ENCODE measurements at regions not wholly inside any gene's neighbourhood (a gene's known extent, or its start where the extent isn't known, plus 50 kb on each side); places are given as distances from the start of the nearest gene placed in this dataset.
"Not testable (repeated sequence)": the region's sequence is repeated elsewhere in the genome, so short reads cannot be mapped to it uniquely, and the experiment has no call there.

DNA sequence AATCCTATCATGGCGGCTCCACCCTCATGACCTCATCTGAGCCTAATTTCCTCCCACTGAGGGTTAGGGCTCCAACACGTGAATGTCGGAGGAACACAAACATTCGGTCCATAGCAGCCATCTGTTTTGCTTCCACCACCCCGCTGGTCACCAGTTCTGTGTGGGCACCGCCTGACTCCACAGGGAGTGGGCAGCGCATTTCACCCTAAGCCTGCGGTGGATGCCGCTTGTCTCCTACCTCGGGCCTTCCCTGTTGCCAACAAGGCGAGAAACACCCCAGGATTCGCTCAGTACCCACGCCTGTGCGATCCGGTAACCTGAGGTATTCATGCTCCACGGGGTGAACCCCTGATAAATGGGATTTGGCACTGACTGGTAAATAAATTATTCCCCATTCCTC, 95.2 kb upstream of the PPP2R5C start:
- peaks cover 38% of the 10 kb centered on the region for H3K27me3 Mint-ChIP-seq (ENCODE audit: low read depth)
- no peak overlapping the region for H3K4me3 Mint-ChIP-seq
- no peak for TF ChIP-seq CTCF (IDR thresholded peaks at IDR 0.05; ENCODE audit: unreplicated experiment)
- no peak overlapping the region for H3K27ac Mint-ChIP-seq
- H3K9me3 Mint-ChIP-seq: peaks cover 30% of the 10 kb centered on the region
- no peaks in the 10 kb centered on the region for H3K4me1 Mint-ChIP-seq
- H3K36me3 Mint-ChIP-seq: peaks cover 1% of the 10 kb centered on the region
- DNase-seq (ENCODE audit: low spot score in 2 of 2, unreplicated experiment in 2 of 2): no peak

- TF ChIP-seq CTCF (IDR thresholded peaks at IDR 0.05; ENCODE audit: unreplicated experiment): no peak
- no peak for DNase-seq (ENCODE audit: low spot score in 2 of 2, unreplicated experiment in 2 of 2)
- Mint-ChIP-seq H3K4me3 (no peak overlapping the region), H3K36me3 (peaks cover 1% of the 10 kb centered on the region), H3K9me3 (peaks cover 55% of the 10 kb centered on the region), H3K27ac (no peak overlapping the region), H3K27me3 (ENCODE audit: low read depth) (peaks cover 15% of the 10 kb centered on the region), H3K4me1 (no peaks in the 10 kb centered on the region)
These were observed 91.9 kb upstream of the PPP2R5C start for GRCh38 chr14:101669629-101670028.

DNA sequence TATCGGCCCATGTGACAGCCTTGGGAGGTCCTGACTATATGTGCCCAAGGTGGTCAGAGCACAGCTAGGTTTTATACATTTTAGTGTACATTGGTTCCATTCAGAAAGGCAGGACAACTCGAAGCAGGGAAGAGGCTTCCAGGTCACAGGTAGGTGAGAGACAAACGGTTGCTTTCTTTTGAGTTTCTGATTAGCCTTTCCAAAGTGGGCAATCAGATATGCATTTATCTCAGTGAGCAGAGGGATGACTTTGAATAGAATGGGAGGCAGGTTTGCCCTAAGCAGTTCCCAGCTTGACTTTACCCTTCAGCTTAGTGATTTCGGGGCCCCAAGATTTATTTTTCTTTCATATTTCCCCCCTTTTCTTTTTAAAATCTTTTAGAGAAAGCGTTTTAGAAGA, 87.6 kb upstream of the PPP2R5C start:
- TF ChIP-seq CTCF (IDR thresholded peaks at IDR 0.05; ENCODE audit: unreplicated experiment): no peak
- Mint-ChIP-seq H3K4me1 (no peaks in the 10 kb centered on the region), H3K36me3 (peaks cover 1% of the 10 kb centered on the region), H3K9me3 (peaks cover 54% of the 10 kb centered on the region), H3K4me3 (no peak overlapping the region), H3K27ac (no peak overlapping the region), H3K27me3 (ENCODE audit: low read depth) (peaks cover 6% of the 10 kb centered on the region)
- DNase-seq (ENCODE audit: low spot score in 2 of 2, unreplicated experiment in 2 of 2): no peak

DNA sequence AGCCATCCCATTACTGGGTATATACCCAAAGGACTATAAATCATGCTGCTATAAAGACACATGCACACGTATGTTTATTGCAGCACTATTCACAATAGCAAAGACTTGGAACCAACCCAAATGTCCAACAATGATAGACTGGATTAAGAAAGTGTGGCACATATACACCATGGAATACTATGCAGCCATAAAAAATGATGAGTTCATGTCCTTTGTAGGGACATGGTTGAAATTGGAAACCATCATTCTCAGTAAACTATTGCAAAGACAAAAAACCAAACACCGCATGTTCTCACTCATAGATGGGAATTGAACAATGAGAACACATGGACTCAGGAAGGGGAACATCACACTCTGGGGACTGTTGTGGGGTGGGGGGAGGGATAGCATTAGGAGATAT, 85.7 kb upstream of the PPP2R5C start:
- H3K4me3 Mint-ChIP-seq; H3K27ac Mint-ChIP-seq; DNase-seq (ENCODE audit: low spot score in 2 of 2, unreplicated experiment in 2 of 2); H3K27me3 Mint-ChIP-seq (ENCODE audit: low read depth); H3K4me1 Mint-ChIP-seq; H3K36me3 Mint-ChIP-seq: not testable (repeated sequence)
- H3K9me3 Mint-ChIP-seq: peaks cover 35% of the 10 kb centered on the region

DNA sequence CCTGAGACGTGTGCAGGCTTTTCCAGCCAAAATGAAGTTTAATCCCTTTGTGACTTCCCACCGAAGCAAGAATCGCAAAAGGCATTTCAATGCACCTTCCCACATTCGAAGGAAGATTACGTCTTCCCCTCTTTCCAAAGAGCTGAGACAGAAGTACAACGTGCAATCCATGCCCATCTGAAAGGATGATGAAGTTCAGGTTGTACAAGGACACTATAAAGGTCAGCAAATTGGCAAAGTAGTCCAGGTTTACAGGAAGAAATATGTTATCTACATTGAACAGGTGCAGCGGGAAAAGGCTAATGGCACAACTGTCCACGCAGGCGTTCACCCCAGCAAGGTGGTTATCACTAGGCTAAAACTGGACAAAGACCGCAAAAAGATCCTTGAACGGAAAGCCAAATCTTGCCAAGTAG, 83.6 kb upstream of the PPP2R5C start:
- H3K27me3 Mint-ChIP-seq (ENCODE audit: low read depth); H3K4me1 Mint-ChIP-seq; H3K27ac Mint-ChIP-seq; H3K36me3 Mint-ChIP-seq; H3K4me3 Mint-ChIP-seq; DNase-seq (ENCODE audit: low spot score in 2 of 2, unreplicated experiment in 2 of 2): not testable (repeated sequence)
- H3K9me3 Mint-ChIP-seq: peaks cover 20% of the 10 kb centered on the region

DNA sequence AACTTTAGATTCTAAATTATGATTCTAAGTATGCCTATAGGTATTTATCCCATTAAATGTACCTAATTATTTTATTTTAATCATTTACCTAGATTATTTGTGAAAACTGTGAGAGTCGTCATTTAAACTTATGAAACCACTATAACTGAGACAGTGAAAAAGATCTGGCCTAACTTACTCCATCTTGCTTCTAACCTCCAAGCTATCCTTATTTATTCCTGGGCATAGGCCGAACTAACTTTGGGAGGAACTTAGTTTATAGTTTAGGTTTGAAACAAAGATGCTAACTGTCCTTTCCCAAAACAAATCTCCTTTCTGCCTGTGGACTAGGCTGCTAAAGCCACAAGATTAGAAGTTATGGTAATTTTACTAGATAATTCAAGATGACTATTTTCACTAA, 79.7 kb upstream of the PPP2R5C start:
- H3K27me3 Mint-ChIP-seq (ENCODE audit: low read depth): peaks cover 37% of the 10 kb centered on the region
- no peak overlapping the region for H3K4me3 Mint-ChIP-seq

More for the DNA sequence above, 79.7 kb upstream of the PPP2R5C start:
- TF ChIP-seq CTCF (IDR thresholded peaks at IDR 0.05; ENCODE audit: unreplicated experiment): no peak
- Mint-ChIP-seq H3K36me3 (no peaks in the 10 kb centered on the region), H3K4me1 (peaks cover 2% of the 10 kb centered on the region), H3K27ac (no peak overlapping the region), H3K9me3 (peaks cover under 1% of the 10 kb centered on the region)
- DNase-seq (ENCODE audit: low spot score in 2 of 2, unreplicated experiment in 2 of 2): no peak

All from mesothelial cell of epicardium (in vitro differentiated cells).